GM19035 (cell line): ENCODE measurements at regions not wholly inside any gene's neighbourhood (a gene's known extent, or its start where the extent isn't known, plus 50 kb on each side); places are given as distances from the start of the nearest gene placed in this dataset.

Experiments used
- ATAC-seq: cut with Tn5 transposase; IDR thresholded peaks from one replicate; pipeline ENCODE4 v1.9.1; 2021; ENCODE audit not compliant: unreplicated experiment

DNA sequence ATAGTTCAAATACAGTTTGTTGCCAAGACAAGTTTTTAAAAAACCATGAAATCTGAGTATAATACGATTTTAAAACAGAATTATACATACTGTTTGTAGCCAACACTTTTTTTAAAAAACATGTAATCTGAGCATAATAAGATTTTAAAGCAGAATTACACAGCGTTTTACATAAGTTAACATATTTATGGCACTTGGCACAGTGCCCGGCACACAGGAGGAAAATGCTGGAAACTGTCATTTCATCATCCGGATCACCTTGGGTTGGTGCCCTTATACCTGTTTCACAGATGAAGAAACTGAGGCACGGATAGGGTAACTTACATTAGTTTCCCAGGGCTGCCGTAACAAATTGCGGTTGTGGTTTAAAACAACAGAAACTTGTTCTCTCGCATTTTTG lies 193.0 kb downstream of the BMP7 start:
- no peak for ATAC-seq

GRCh38 chr20:57074386-57074785 lies 192.1 kb downstream of the BMP7 start:
- ATAC-seq, result no peak

- no peak for ATAC-seq
Measured at GRCh38 chr20:57075181-57075580, 191.3 kb downstream of the BMP7 start.

DNA sequence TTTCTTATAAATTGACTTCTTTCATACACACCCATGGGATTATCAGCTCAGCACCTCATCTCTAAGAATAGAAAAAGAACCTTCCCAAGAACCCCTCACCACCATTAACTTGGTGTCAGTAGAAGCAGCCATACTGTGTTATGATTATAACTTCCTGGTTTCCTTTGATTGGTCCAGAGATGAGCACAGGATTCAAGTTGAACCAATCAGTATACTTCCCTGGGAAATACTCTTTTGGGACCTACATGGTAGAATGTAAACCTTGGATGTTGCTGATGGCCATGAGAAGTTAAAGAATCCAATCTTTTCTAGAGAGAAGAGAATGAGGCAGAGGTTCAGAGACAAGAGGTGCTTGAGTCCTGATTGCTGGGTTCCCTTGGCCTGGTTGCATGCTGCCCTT lies 190.8 kb downstream of the BMP7 start:
- no peak for ATAC-seq

DNA sequence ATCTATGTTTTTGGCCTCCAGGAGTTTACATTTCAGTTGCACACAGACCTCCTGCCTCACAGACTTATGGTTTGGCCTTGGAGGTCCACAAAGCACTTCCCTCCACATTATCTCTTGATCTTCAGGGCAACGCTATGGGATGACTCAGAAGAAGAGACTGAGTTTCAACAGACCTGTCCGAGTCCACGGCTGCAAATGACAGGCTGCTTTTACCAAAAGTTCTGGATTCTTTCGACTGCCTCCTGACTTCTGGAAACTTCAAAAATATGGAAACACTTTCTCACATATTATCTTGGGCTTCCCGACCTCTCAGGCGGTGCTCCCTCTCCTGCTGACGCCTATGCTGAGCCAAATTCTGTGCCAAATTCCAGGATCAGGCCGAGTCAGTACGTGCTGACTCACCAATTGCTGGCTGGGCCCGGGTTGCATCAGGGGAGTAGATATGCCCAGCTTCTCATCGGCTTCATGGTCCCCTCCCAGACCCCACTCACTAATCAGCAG lies 190.2 kb downstream of the BMP7 start:
- no peak for ATAC-seq

DNA sequence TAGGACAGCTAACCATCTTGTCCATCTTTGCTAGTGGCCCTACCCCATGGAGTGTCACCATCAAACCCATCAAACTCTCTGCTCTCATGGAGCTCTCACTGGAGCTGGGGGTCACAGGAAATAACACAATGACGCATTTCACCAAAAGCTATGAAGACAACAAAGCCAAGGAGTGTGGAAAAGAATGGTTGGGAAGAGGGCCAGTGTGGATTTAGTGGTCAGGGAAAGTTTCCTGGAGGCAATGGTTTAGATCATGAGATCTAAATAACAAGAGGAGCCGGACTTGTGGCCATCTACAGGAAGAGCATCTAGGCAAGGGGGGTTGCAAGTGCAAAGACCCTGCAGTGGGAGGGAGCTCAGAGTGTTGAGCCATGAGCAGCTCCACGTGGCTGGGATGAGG lies 189.5 kb downstream of the BMP7 start:
- no peak for ATAC-seq

GRCh38 chr20:57078116-57078515 lies 188.3 kb downstream of the BMP7 start:
- ATAC-seq, result no peak

DNA sequence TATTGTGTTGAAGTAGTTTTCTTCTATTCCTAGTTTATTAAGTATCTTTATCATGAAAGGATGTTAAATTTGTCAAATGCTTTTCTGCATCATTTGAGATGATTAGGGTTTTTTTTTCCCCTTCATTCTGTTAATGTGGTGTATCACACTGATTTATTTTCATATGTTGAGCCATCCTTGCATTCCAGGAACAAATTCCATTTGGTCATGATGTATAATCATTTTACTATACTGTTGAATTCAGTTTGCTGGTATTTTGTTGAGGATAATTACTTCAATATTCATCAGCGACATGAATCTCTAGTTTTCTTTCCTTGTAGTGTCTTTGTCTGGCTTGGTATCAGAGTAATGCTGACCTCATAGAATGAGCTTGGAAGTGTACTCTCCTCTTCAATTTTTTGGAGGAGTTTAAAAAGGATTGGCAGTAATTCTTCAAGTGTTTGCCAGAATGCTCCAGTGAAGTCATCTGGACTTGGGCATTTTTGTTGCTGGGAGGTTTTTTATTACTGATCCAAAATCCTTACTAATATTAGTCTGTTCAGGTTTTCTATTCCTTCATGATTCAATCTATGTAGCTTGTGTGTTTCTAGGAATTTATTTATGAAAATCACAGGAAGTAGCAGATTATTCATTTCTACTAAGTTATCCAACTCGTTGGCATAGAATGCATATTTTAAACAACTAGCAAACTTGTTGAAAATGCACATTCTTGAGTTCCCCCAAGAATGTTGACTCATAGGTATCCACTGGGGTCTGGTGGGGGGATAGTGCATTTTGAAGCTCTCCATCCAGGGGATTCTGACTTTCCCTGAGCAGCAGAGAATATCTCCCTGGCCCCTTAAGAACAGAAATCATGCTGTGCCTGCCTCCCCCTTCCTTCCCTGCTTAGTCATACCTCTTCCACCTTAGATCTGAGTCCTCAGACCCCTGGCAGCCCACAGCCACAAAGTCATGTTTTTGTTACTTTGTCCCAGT lies 187.1 kb downstream of the BMP7 start:
- ATAC-seq, result no peak

- ATAC-seq, result no peak
Measured at GRCh38 chr20:57080796-57081195, 185.6 kb downstream of the BMP7 start.

DNA sequence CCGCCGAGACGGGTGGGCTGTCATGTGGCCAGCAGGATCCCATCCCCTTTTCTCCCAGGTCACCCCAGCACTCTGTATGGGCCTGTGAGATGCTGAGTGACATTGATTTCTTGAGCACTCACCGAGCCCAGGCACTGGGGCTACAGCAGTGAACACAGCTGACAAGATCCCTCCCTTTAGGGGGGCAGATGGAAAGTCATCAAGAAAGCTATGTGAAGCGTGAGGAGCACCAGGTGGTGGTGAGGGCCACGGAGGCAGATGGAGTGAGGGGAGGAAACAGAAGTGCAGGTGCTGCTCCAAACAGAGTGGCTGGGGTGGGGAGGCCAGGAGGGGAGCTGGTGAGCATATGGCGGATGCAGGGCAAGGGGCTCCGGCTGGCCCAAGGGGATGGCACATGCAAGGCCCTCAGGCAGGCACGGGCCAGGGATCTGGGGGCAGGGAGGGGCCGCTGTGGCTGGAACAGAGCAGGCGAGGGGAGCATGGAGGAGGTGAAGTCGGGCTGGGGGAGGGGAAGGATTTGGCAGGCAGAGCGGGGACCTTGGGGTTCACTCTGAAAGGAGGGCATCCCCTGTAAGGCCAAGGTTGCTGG lies 184.0 kb downstream of the BMP7 start:
- ATAC-seq, result no peak

GRCh38 chr20:57083072-57083471 lies 183.4 kb downstream of the BMP7 start:
- ATAC-seq, result no peak

DNA sequence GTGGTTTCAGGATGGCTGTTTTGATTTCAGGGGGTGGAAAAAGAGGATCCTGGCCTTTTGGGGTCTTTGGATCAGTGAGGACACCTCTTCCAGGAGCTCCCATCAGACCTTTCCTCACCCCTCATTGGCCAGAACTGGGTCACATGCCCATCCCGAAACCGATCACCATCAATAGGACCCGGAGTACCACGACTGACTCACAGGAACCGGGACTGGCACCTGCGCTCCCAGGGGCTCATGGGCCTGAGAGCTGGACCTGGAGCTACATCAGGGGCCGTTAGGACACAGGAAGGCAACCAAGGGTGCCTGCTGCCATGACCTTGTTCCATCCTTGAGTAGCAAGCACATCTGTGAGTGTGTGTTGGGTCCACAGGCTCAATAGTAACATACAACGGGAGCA lies 180.4 kb downstream of the BMP7 start:
- ATAC-seq, result no peak

GRCh38 chr20:57087102-57087501 lies 179.3 kb downstream of the BMP7 start:
- ATAC-seq, result no peak

- no peak for ATAC-seq
Measured at GRCh38 chr20:57087705-57088104, 178.7 kb downstream of the BMP7 start.

DNA sequence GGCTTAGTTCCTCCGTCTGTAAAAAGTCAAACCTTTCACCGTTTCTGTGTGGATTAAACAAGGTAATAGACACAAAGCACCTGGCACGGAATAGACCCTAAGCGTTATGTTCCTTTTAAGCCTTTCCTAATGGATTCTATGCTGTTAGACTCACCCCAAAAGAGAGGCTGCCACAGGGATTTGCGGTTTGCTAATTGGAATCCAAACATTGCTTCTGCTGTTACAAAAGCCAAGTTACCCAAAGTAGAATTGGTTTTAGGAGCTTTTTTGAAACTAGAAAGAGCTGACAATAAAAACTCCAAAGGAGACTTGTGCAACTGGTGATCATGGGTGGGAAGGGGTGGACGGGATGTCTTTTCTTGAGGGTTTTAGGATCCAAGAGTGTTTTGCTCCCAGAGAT lies 178.0 kb downstream of the BMP7 start:
- no peak for ATAC-seq

- peak; percentile 74 for ATAC-seq
Measured at GRCh38 chr20:57089699-57090144, 176.7 kb downstream of the BMP7 start.

DNA sequence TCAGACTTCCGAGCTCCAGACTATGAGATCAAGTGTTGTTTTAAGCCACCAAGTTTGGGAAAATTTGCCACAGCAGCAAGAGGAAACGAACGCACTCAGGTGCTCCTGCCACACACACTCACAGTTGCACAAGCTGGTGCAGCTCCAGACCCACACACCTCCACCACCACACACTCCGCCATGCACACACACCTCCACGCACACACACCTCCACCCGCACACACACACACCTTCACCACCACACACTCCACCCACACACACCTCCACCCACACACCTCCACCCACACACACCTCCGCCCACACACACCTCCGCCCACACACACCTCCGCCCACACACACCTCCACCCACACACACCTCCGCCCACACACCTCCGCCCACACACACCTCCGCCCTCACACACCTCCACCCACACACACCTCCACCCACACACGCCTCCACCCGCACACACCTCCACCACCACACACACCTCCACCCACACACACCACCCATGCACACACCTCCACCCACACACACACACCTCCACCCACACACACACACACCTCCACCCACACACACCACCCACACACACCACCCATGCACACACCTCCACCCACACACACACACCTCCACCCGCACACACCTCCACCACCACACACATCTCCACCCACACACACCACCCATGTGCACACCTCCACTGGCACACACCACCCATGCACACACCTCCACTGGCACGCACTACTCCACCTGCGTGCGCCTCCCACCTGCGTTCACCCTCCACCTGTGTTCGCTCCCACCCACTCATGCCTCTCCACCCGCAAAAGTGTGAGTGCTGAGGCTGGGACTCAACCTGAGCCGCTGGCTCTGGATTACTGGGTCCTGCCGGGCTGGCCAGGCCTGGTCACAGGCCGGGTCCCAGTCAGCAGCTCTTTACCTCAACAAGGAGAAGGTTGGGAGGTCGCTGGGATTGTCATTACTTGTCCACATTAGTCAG lies 175.6 kb downstream of the BMP7 start:
- ATAC-seq, result no peak

GRCh38 chr20:57091748-57092111 lies 174.7 kb downstream of the BMP7 start:
- no peak for ATAC-seq

- no peak for ATAC-seq
Measured at GRCh38 chr20:57092112-57092899, 174.1 kb downstream of the BMP7 start.

- no peak for ATAC-seq
Measured at GRCh38 chr20:57092900-57093530, 173.4 kb downstream of the BMP7 start.
